ENCODE measurements at regions not wholly inside any gene's neighbourhood (a gene's known extent, or its start where the extent isn't known, plus 50 kb on each side); places are given as distances from the start of the nearest gene placed in this dataset.
"Not testable (repeated sequence)": the region's sequence is repeated elsewhere in the genome, so short reads cannot be mapped to it uniquely, and the experiment has no call there.

- DNase-seq: no peak
These were observed 111.7 kb upstream of the ZEB2 start for GRCh38 chr2:144631636-144632035.

DNA sequence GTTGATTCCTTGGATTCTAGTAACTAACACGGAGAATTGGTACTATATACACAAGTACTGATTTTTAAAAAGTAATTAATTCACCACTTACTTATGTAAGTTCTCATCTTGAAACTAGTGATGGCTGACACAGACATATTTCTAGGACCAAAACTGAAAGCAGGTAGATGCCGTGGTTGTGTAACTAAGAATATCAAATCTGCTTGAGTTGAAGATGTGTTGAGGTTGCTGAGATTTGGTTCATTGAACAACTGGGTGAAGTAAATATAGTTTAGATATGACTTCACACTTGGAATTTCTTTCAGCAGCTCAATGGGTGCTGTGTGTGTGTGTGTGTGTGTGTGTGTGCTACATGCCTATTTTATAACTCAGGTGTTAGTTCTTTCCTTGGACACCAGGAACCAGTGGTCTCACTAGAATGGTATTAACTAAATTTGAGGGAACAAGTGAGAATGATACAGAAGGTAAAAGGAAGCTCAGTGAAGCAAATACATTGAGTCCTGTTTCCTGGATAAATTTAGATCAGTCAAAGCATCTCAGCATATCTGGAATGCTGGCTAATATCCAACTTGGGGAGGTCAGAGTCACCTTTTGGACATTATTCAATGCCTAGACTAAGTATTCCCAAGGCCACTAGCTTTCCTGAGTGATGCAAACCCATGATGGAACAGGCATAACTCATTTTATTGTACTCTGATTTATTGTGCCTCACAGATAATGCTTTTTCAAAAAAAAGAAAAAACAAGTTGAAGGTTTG lies 110.7 kb upstream of the ZEB2 start:
- DNase-seq: no peak

DNA sequence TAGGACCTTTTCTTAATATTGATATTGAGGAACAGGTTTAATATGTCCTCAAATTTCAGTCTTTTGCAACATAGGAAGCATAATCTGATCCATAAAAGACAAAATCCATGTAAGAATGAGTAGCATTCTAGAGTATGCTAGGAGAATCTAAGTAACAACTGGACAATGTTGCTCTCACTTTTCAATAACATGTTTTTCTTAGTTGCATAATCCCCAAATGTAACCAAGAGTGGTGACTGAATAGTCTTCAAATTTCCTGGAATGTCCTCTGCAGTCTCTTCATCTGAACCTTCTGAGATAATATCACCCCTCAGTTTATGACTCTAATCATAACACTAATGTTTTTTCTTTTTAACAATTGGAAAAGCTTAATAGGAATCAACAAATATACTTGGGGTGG lies 110.0 kb upstream of the ZEB2 start:
- no peak for DNase-seq

GRCh38 chr2:144628566-144628965 lies 108.6 kb upstream of the ZEB2 start:
- DNase-seq: no peak

- no peak for DNase-seq
These were observed 105.7 kb upstream of the ZEB2 start for GRCh38 chr2:144625626-144626025.

DNA sequence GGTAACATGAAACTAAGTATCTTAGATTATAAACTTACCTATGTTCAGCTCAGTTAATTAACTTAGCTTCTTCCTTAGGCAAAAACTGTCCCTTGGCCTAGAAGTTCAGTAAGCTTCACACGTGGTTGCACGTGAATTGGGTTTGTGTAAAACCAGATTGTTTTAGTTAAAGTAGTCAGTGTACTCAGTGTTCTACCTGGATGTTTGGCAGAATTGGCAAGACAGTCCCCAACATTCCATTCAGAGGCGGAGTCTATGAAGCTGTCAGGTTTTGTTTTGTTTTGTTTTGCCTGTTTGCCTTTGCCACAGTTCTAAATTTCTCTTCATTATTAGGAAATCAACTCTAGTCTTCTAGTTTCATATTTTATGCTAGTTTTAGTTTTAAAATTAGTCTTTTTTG lies 105.3 kb upstream of the ZEB2 start:
- DNase-seq: no peak

- no peak for DNase-seq
These were observed 104.5 kb upstream of the ZEB2 start for GRCh38 chr2:144624451-144624850.

DNA sequence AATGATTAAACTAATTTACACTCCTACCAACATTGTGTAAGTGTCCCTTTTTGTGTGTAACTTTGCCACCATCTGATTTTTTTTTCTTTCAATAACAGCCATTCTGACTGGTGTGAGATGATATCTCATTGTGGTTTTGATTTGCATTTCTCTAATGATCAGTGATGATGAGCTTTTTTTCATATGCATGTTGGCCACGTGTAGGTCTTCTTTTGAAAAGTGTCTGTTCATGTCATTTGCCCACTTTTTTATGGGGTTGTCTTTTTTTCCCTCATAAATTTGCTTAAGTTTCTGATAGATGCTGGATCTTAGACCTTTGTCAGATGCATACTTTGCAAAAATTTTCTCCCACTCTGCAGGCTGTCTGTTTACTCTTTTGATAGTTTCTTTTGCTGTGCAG lies 102.5 kb upstream of the ZEB2 start:
- not testable (repeated sequence) for DNase-seq

DNA sequence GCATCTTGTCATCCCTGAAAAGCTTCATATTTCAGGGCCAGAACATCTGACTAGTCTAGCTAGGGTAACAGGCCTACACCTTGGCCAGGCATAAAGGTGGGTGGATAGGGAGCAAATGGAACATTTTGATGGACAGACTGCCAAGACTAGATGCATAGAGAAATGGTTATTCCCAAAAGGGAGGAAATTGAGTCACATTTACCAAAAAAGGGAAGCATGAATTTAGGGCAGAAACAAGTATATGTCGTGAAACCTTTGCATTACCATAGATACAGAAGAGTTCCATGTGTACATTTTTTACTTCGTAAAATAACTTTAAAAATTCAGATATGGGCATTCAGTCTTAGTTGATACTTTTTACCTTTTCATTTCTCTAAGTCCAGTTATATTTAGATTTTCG lies 101.3 kb upstream of the ZEB2 start:
- DNase-seq: no peak

DNA sequence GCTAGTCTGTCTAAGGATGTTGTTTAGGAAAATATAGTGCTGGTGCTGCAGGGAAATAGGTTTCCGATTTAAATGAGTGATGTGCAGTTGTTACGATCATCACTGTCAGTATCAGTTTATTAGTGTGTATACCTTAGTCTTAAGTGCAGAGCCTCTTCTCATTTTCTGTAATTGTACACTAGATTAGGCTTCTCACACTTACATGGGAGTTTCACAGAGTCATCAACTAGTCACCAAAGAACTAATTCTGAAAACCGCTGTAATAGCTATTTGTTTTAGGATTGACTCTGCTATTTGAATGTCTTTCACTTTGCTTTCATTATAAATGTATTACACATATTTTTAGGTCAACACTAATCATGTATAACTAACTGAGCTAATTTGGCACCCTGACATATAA lies 99.8 kb upstream of the ZEB2 start:
- DNase-seq: no peak

GRCh38 chr2:144617171-144617570 lies 97.3 kb upstream of the ZEB2 start:
- not testable (repeated sequence) for DNase-seq

DNA sequence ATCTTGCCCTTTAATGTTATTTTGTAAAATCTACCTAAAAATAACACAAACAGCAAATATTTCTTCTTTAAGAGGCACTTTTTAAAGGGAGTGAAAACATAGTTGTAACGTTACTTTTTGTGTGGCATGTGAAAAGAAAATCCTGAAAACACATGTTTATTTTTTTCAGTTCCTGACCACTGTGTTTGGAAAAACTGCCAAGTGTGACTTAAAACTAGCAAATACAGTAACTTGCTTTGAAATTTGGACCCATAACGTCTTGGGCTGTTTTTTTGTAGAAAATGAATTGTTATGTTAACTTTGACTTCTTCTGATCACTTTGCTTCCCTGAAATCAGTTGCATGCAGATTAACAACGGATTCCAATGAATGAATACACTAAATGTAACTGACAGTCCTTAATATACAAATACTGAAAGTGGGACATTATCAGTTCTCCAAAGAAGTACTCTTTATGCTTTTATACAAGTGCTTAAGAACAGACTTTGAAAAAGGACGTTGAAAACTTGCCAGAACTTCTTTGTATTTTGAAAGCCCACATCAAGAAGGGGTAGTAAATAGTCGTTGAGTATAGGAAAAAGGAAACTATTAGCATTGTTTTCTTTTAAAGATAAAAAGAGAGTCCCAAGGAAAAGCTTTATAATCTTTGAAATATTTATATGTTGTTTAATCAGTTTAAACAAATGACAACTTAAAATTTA lies 96.1 kb upstream of the ZEB2 start:
- no peak for DNase-seq

GRCh38 chr2:144607891-144608521 lies 88.1 kb upstream of the ZEB2 start:
- no peak for DNase-seq

GRCh38 chr2:144607099-144607498 lies 87.2 kb upstream of the ZEB2 start:
- DNase-seq: no peak

DNA sequence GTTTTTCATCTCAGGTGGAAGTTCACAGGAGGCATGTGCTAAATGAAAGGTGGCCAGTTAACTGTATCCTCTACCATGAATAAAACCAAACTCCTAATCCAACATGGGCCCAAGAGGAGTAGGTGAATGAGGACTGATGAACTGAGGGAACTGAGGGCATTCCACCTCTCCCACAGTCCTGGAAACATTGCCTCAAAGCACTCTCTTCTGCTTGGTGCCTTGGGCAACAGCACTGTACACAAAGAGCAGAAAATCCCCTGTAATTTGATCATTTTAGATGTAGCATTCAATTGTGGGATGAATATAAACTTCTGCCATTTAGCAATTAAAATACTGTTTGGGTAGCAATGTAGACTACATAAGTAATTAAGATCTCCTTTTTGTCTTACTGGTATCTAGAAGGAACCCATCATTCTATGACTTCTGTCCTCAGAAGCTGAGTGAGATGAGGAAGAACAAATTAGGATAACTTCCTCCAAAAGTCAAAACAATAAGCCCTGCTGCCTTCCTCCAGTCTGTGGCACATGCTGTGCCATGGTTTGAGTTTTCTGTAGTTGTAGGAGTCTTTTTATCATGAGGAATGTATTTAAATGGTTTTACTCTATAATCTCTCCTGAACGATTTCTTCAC lies 86.7 kb upstream of the ZEB2 start:
- no peak for DNase-seq

DNA sequence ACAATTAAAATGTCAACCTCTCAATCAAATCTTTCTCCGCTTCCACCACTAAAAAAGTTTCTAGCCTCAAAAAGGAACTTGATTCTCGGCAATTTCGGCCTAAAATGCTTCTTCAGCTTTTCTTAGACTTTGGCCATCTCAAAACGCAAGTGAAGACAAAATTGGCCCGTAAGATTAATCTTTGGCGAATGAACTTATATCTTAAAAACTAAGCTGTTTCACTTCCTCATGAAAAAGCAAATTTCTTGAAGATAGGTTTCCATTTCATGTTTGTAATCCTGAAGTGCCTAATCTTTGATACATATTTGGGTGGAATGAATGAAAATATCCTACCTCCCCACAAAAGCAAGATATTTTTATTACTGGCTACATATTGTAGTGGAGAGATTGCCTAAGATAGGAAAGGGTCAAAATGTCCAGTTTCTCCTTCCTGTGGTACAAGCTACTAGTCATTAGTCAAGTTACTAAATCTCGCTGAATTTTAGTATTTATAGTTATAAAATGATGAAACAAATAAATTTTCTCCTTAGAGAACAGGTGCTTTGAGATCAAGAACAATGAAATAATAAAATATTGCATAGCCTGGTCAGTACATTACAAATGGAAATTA lies 85.4 kb upstream of the ZEB2 start:
- no peak for DNase-seq

DNA sequence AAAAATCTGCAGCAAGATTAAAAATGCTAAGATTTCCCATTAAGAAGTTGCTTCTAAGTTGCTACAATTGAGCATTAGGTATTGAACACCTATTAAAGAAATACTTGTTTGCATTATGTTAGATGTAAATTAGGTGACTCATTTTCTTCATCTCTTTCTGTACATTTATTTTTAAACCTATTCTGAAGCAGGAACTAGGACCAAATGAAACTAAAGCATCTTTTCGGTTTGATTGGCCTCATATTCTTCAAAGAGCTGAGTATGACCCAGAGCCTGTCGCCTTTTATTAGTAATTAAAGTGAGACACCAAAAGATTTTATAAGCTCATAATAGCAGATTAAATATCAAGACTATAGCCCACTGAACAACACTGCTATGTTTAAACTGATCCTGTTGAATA lies 83.4 kb upstream of the ZEB2 start:
- DNase-seq: no peak

GRCh38 chr2:144598906-144599305 lies 79.0 kb upstream of the ZEB2 start:
- no peak for DNase-seq

DNA sequence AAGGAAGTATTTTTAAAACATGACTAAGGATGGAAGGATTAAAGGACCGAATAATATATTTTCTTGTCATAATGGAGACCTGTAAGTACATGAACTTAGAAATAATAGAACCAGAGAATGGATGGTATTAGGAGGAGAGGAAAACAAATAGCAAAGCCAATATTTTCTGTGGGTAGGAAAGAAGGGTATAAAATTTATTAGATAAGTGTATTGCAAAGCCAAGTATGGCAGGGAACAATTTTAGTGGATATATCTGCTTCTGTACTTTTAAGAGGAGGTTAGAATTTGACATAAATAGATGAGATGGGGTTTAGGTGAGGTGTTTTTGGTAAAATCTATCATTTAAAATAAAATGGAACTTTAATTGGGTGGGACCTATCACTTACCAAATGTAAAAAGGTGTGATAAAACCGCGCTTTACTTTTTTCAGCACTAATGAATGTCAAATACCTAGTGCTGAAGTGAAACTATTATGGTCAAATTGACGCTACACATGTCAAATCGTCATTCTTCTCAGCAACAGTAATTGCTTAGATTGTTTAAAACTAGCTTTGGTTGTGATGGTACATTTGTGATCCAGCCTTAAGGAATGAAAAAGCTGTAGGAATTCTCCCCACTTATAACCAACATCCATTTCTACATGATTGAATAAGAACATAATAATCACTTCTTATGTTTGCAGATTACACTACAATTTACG lies 78.1 kb upstream of the ZEB2 start:
- no peak for DNase-seq

DNA sequence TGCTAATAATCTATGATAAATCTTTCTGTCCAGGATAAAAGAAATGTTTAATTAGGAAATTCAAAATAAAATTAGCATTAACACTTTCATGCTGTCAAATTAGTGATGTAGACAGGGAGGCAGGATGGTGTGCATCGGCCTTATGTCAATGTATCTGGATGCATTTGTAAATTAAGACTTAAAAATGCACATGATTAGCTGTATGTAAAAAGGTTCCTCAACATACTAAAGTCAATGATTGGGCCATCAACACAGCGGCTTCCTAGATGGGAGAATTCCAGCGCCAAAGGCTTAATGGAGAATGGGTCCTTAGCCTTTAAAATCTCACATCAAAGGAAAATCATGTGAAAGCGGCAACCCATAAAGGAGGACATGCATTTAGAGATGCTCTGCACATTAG lies 77.5 kb upstream of the ZEB2 start:
- DNase-seq: no peak

DNA sequence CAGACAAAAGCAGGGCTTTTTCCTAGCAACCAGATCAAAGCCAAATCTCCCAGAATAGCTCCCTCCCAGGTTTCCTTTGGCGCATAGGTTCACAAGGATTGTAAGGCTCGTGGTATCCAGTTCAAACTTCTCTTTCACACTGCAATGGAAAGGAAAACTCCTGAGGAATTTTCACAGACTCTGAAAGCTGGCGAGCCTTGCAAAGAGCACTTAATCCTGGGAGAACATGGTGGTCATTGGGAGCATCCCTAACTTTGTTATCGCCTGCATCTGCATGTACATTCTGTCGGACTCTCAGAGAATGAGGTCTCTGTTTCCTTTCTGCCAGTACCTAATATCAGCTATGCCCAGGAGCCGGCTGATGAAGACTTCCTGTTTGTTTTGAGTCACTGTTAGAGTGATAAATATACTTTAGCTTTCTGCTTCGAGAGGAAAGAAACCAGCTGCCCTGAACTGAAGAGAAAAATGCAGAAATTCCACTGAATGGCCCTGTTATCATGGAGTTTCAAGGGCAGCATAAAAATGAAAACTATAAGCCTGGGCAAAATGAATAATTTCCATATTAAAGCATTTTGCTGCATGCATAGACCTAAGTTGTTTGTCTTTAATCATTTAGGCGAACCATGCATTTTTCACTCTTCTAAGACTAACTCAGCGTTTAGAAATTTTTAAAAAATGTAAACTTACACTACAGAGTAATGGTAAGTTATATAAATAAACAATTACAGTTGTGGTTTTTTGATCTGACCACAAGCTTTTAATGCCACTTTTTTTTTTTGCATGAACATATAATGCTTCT lies 76.4 kb upstream of the ZEB2 start:
- no peak for DNase-seq

GRCh38 chr2:144595686-144596072 lies 75.8 kb upstream of the ZEB2 start:
- no peak for DNase-seq
